Suppressor macrophage (primary cell): ENCODE measurements at regions not wholly inside any gene's neighbourhood (a gene's known extent, or its start where the extent isn't known, plus 50 kb on each side); places are given as distances from the start of the nearest gene placed in this dataset.
"Not testable (repeated sequence)": the region's sequence is repeated elsewhere in the genome, so short reads cannot be mapped to it uniquely, and the experiment has no call there.

Experiments used
- DNase-seq, 4 experiments: peaks; one replicate each; pipeline ENCODE4 v3.0.0-alpha.2; 2020 to 2022

- DNase-seq, result no peak
Observed at GRCh38 chr2:19198381-19198780, 160.0 kb downstream of the OSR1 start.

- DNase-seq, result no peak
Observed at GRCh38 chr2:19195661-19196060, 162.8 kb downstream of the OSR1 start.

DNA sequence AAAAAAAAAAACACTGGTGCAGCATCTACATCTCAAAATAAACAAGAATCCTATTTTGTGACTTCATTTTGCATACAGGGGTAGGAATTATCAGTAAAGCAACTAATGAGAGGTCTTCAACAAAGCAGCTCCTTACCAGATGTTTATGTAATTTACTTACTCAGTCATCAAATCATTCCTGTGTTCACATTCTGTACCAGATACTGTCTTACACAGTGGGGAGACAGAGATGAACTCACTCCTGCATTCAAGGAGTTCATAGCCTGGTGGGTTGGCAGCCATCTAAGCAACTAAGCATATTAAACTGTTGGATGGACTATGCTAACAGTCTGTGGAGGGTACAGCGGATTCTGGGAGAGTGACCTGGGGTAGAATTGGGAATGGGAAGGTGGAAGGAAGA, 169.0 kb downstream of the OSR1 start:
- no peak for DNase-seq

- no peak for DNase-seq
Observed at GRCh38 chr2:19187323-19188020, 171.0 kb downstream of the OSR1 start.

GRCh38 chr2:19185086-19185485, 173.3 kb downstream of the OSR1 start:
- no peak for DNase-seq

DNA sequence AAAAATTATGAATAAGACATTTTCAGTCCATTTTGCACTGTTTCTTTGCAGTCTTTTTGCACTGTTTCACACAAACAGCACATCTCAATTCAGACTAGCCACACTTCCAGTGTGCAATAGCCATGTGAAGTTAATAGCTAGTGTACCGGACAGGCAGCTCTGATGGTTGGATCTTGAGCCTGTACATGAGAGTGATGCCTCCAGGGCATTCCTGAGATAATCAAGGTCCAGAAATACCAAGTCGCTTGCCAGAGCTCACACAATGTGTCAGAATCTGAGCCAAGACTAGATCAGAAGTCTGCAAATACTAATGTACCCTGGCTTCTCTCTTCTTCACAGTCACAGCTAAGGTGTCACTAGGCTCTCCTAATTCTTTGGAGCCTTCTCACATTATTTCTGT, 180.2 kb downstream of the OSR1 start:
- no peak for DNase-seq

- DNase-seq, result no peak
Observed at GRCh38 chr2:19176977-19177376, 181.4 kb downstream of the OSR1 start.

DNA sequence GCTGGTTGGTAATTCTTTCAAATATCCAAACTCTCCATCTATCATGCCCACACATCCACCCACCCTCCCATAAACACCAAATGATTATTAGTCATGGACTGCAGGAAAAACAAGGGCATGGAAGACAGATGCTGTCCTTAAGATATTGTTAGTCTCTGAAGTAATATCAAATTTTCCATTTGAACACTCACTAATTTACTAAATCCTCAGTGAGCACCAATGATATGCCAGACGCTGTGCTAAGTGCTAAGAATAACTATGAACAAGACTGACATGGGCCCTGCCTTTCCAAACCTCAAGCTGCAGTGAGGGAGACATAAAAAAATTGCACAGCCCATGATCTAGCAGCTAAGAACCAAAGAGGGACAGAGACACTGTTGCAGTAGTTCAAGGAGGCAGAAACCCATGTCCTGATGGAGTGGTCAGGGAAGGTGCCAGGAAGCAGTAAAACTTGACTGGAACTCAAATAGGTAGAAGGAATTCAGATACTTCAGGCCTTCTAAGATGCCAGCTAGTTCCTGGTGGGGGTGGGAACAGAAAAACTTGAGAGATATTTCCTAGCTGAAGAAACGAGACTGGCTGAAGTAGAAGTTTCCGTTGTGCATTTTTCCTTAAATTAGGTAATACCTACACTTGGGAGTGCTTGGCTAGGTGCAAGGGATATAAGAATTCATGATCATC, 182.1 kb downstream of the OSR1 start:
- DNase-seq, result no peak

DNA sequence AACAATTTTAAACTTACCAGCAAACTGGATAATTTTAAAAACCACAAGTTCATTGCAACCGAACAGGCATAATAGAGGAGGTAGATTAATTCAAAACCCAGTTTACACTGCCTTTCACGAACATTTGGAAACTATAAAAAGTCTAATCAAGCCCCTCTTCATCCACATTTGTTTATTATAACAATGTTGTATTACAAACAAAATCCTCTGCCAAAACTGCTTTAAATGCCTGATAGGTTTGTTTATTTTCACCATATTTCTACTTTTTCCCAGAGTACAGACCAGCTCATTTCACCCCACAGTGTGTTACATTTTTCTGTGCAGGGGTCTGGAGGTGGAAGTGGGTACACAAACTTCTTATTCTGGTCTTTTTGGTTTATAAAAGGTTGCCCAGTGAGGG, 184.2 kb downstream of the OSR1 start:
- no peak for DNase-seq

DNA sequence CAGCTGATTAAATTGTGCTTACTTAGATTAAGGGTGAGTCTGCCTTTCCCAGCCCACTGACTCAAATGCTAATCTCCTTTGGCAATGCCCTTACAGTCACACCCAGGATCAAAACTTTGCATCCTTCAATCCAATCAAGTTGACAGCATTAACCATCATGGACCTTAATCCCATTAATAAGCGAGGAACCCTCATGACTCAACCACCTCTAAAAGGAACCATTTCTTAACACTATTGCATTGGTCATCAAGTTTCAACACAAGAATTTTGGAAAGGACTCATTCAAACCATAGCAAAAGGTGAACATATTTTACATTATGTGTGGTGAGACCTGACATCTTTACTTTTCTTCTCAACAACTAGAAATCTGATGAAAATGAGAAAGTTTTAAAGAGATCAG, 187.0 kb downstream of the OSR1 start:
- DNase-seq, result no peak

- DNase-seq, result no peak
Observed at GRCh38 chr2:19169134-19169768, 189.2 kb downstream of the OSR1 start.

DNA sequence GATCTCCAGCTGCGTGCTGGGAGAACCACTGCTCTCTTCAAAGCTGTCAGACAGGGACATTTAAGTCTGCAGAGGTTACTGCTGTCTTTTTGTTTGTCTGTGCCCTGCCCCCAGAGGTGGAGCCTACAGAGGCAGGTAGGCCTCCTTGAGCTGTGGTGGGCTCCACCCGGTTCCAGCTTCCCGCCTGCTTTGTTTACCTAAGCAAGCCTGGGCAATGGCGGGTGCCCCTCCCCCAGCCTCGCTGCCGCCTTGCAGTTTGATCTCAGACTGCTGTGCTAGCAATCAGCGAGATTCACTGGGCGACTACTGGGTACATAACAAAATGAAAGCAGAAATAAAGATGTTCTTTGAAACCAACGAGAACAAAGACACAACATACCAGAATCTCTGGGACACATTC, 194.3 kb downstream of the OSR1 start:
- DNase-seq, result not testable (repeated sequence)

GRCh38 chr2:19158896-19159295, 199.5 kb downstream of the OSR1 start:
- no peak for DNase-seq

DNA sequence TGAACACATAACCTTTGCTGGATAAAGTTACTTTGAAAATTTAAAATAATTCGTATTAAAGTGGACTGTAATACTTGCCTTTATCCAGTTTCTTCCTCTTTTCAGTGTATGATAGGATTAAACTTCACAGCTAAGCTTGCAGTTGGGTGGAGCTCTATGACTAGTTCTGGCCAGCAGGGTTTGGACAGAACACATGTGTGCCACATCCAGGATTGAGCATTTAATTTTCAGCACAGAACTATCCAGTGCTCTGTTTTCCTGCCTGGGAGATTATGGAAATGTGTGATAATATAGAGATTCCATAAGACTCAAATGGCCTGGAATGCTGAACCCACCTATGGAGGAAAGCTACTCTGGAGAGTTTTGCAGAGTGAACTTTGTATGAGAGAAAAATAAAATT, 200.2 kb downstream of the OSR1 start:
- DNase-seq, result no peak

DNA sequence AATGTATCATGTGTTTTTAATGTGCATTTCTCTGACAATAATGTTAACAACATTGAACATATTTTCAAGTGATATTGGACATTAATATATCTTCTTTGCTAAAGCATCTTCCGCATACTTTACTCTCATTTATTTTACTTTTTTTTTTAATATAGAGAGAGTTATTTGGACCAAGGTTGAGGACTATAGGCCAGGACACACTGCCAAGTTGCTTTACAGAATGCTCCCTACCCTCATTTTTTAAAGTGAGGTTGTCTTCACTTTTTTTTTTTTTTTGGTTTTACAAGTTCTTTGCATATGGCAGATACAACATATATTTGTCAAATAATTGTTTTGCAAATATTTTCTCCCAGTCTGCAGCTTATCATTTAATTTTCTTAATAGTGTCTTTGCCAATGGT, 201.8 kb downstream of the OSR1 start:
- no peak for DNase-seq

- DNase-seq, result no peak
Observed at GRCh38 chr2:19150726-19151125, 207.7 kb downstream of the OSR1 start.

GRCh38 chr2:19146867-19147266, 211.6 kb downstream of the OSR1 start:
- DNase-seq, result no peak

DNA sequence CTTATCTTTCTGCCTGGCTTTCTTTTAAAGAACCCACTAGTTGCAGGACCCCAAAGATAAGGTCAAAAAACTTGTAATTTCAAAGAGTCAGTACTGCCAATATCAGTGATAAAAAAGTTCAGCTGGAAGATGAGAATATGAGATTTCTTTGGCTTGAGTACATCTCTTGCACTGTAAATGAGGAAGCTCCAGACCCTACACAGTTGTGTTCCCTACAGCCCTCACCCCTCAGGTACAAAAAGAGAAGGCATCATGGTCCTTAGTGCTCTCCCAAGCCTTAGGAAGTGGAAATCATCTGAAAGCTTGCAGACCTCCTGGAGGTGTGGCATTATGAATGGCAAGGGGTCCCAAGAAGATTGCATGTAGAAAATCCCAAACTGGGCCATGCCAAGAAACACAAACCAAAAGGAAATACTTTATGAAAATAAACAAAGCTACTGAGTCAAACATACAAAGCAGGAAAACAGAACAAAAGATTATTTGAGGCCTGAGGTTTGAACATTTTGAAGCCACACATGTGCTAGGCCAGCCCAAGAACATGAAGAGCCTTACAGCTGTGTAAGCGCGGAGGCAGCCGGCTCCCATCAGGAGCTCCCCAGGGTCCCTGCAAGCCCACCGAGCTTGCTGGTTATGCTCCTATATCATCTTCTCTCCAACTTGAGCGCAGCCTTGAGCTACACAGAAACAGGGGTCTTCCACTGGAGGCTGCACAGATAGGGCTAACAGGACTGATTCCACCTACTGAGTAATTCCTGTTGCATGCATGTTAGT, 217.0 kb downstream of the OSR1 start:
- no peak for DNase-seq

DNA sequence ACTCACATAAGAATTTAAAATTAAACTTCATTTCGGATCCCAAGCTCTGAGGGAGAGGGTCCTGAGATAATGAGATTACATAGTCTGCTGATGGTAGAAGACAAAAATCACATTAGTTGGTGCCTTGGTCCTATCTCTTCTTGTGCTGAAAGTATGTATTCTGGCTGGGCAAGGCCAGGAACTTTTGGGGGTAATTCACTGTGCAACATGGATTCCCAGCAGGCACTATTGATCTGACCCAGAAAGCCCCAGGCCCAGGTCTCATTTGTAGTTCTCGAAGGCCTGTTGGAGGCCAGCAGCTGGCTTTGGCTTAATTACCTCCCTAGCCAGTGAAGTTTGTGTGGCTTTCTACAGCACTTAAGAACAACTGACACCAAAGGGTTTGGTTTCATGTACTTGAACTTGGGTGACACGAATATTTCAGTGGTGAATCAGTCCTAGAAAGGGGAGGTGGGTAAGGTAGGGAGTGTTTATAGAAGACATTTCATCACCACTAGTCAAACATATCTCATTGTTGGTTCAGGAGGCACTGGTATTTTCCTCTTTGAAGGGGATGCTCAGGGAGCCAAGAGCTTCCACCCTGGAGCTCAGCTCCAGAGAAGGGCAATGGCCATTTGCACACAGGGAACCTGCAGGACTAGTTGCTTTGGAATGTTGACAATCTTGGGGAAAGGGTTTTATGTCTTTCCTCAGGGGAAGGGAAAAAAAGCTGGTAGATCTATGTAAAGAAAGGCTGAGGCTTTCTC, 217.8 kb downstream of the OSR1 start:
- DNase-seq, result no peak

DNA sequence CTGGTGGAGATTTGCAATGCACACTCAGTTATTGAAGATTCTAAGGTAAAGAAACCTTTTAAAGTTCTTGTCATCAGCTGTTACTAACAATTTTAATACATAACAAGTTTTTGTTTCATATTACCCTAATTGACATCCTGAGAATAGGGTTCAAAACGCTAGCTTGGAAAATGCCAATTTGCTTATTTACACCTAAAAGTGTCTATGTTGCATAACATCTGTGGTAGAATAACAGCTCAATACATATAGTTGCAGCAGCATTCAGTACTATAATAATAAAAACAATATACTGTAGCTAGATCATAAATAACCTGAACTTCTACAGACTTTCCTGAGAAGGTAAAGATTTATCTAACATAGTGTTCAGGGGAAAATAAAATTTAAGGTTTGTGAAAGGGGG, 219.0 kb downstream of the OSR1 start:
- DNase-seq, result no peak

GRCh38 chr2:19138264-19138825, 220.1 kb downstream of the OSR1 start:
- no peak for DNase-seq

GRCh38 chr2:19137433-19137832, 221.0 kb downstream of the OSR1 start:
- DNase-seq, result no peak
